Activated T-helper 1 cell treated with anti-CD3 and anti-CD28 coated beads, Interleukin-12 subunit alpha, Interleukin-12 subunit beta, Interleukin-2, Interleukin-4 antibody, amounts not matched to agents 30 ng/mL and 10 ng/mL and 1 ng/mL, durations not matched to agents 14 hours and 24 hours and 36 hours (primary cell): ENCODE measurements at regions not wholly inside any gene's neighbourhood (a gene's known extent, or its start where the extent isn't known, plus 50 kb on each side); places are given as distances from the start of the nearest gene placed in this dataset.

ENCODE experiments used
- DNase-seq: peaks from one replicate; pipeline ENCODE4 v3.0.0; 2021; ENCODE audit warnings: low spot score
- H3K27ac Mint-ChIP-seq: one replicate; pipeline ENCODE4 v1.8.0; 2021; ENCODE audit warnings: mild to moderate bottlenecking, mixed read lengths
- H3K27me3 Mint-ChIP-seq: one replicate; pipeline ENCODE4 v1.8.0; 2022; ENCODE audit warnings: mild to moderate bottlenecking, moderate library complexity, mixed read lengths; ENCODE audit not compliant: insufficient read depth
- H3K36me3 Mint-ChIP-seq: one replicate; pipeline ENCODE4 v1.8.0; 2021; ENCODE audit warnings: low read depth, mixed read lengths
- H3K4me1 Mint-ChIP-seq: one replicate; pipeline ENCODE4 v1.8.0; 2021; ENCODE audit warnings: low read depth, mixed read lengths
- H3K4me3 Mint-ChIP-seq: one replicate; pipeline ENCODE4 v1.8.0; 2021; ENCODE audit warnings: mild to moderate bottlenecking, moderate library complexity, mixed read lengths
- H3K9me3 Mint-ChIP-seq: one replicate; pipeline ENCODE4 v1.8.0; 2021; ENCODE audit warnings: mixed read lengths
- intact Hi-C: fragments of 100-400 bp; cut with micrococcal nuclease; formaldehyde crosslinking; loops from one replicate; pipeline ENCODE4 v1.15.1; 2024

DNA sequence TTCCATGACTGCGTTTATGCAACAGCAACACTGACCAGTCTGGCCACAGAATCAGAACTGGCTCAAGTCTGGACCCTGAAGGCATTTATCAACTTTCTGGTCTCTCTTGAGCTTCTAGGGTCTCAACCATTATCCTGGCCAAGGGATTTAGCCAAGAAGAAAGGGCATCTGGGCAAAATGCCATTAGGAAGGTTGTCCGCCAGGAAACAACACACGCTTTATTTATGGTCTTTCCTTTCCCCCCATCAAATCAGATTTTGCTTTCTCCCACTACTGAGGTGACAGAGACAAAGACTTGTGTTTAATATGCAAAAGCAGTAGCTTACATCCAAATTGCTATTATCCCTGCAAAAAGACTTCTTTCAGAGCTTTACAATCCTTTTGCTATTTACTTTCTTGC is 81.6 kb upstream of the PPP2R5A start:
- DNase-seq, result no peak
- peaks cover 5% of the 10 kb centered on the region for H3K9me3 Mint-ChIP-seq
- H3K36me3 Mint-ChIP-seq, result no peaks in the 10 kb centered on the region
- no peak overlapping the region for H3K4me3 Mint-ChIP-seq
- peaks cover 4% of the 10 kb centered on the region for H3K27me3 Mint-ChIP-seq
- peaks cover 7% of the 10 kb centered on the region for H3K4me1 Mint-ChIP-seq
- no peak overlapping the region for H3K27ac Mint-ChIP-seq
- intact Hi-C loops, result no loop called here

DNA sequence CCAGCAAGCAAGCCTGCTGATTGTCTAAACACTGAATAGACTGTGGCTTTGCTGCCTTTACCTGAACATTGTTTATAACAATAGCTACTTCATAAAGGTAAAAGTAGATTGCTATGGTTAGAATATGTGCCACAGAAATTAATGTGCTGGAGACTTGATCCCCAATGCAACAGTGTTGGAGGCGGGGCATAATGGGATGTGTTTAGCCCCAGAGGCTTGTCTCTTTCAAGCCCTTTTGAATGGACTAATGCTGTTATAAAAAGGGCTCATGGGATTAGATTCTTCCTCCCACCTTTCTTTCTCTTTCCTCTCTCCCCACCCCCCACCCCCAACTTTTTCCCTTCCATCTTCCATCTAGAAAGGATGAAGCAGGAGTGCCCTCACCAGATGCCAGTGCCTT is 80.2 kb upstream of the PPP2R5A start:
- H3K9me3 Mint-ChIP-seq, result peaks cover 5% of the 10 kb centered on the region
- intact Hi-C loops, result no loop called here
- H3K4me3 Mint-ChIP-seq, result no peak overlapping the region
- no peaks in the 10 kb centered on the region for H3K36me3 Mint-ChIP-seq
- H3K27me3 Mint-ChIP-seq, result peaks cover 6% of the 10 kb centered on the region
- DNase-seq, result no peak
- no peak overlapping the region for H3K27ac Mint-ChIP-seq
- peaks cover 7% of the 10 kb centered on the region for H3K4me1 Mint-ChIP-seq

DNA sequence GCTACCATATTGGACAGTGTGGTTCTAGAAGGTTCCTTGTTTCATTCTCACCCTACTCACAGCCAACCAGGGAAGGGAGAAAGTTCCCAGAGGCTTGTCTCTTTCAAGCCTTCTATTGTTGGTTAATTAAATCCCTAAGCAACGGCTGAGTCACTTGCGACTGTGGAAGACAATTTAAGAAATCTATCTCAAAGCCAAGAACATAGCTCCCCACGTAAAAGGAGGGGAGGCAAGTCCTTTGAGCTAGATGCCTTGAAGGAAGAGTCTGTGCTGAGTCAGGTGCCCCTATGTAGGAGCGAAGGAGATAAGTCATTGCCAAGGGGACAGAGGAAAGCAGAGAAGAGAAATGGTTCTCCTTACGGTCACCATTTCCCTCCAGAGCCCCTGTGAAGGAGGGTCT is 79.4 kb upstream of the PPP2R5A start:
- intact Hi-C loops, result no loop called here
- DNase-seq, result no peak
- no peak overlapping the region for H3K4me3 Mint-ChIP-seq

GRCh38 chr1:212207118-212207517 is 78.1 kb upstream of the PPP2R5A start:
- Mint-ChIP-seq H3K4me3 (no peak overlapping the region), H3K36me3 (no peaks in the 10 kb centered on the region), H3K27me3 (peaks cover 6% of the 10 kb centered on the region), H3K27ac (no peak overlapping the region), H3K9me3 (no peaks in the 10 kb centered on the region), H3K4me1 (no peaks in the 10 kb centered on the region)
- no peak for DNase-seq
- intact Hi-C loops, result no loop called here

More for the DNA sequence above, 79.4 kb upstream of the PPP2R5A start:
- peaks cover 6% of the 10 kb centered on the region for H3K4me1 Mint-ChIP-seq
- peaks cover 6% of the 10 kb centered on the region for H3K27me3 Mint-ChIP-seq
- no peak overlapping the region for H3K27ac Mint-ChIP-seq
- no peaks in the 10 kb centered on the region for H3K36me3 Mint-ChIP-seq
- H3K9me3 Mint-ChIP-seq, result peaks cover 2% of the 10 kb centered on the region

- Mint-ChIP-seq H3K4me3 (no peak overlapping the region), H3K27me3 (peaks cover 6% of the 10 kb centered on the region), H3K9me3 (no peaks in the 10 kb centered on the region), H3K36me3 (no peaks in the 10 kb centered on the region), H3K27ac (no peak overlapping the region), H3K4me1 (no peaks in the 10 kb centered on the region)
- DNase-seq, result no peak
- intact Hi-C loops, result no loop called here
These were observed 77.2 kb upstream of the PPP2R5A start for GRCh38 chr1:212207822-212208520.

- Mint-ChIP-seq H3K4me1 (no peaks in the 10 kb centered on the region), H3K36me3 (no peaks in the 10 kb centered on the region), H3K9me3 (no peaks in the 10 kb centered on the region), H3K27ac (no peak overlapping the region), H3K27me3 (peaks cover 8% of the 10 kb centered on the region), H3K4me3 (no peak overlapping the region)
- DNase-seq, result no peak
- intact Hi-C loops, result no loop called here
These were observed 76.1 kb upstream of the PPP2R5A start for GRCh38 chr1:212208978-212209644.

DNA sequence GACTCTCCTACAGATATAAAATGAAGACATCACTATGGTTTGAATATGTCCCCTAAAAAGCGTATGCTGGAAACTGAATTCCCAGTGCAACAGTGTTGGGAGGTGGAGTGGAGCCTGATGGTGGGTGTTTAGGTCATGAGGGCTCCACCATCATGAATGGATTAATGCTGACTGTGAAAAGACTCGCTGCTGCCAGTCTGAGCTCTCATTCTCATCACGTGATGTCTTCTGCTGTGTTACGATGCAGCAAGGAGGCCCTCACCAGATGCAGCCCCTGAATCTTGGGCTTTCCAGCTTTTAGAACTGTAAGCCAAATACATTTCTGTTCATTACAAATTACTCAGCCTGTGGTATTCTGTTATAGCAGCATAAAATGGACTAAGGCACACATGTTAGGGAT is 73.8 kb upstream of the PPP2R5A start:
- Mint-ChIP-seq H3K27ac (no peak overlapping the region), H3K36me3 (no peaks in the 10 kb centered on the region), H3K4me1 (no peaks in the 10 kb centered on the region), H3K4me3 (no peak overlapping the region), H3K27me3 (peaks cover 6% of the 10 kb centered on the region), H3K9me3 (no peaks in the 10 kb centered on the region)
- DNase-seq, result no peak
- intact Hi-C loops, result loop anchor here (10.0 kb wide), 1 partner anchor 137 kb away; no protein-coding TSS in a partner anchor

DNA sequence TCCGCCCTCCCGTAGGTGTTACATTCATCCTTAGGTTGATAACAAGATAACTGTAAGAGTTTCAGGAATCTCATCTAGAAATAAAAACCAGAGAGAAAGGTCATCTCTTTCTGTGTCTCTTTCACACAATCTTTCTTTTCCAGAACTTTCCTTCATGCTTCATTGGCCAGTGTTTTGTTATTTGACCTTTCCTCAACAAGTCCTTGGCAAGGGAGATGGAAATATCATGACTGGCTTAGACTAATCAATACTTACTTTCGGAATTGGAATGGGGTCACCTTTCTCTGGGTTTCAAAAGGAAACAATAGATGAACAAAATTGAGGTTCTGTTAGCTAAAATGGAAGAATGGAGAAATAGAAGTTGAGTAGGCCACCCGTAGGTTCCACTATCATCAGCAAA is 72.9 kb upstream of the PPP2R5A start:
- Mint-ChIP-seq H3K36me3 (no peaks in the 10 kb centered on the region), H3K27ac (no peak overlapping the region), H3K4me3 (no peak overlapping the region), H3K4me1 (peaks cover under 1% of the 10 kb centered on the region), H3K27me3 (peaks cover 6% of the 10 kb centered on the region), H3K9me3 (no peaks in the 10 kb centered on the region)
- intact Hi-C loops, result loop anchor here (10.0 kb wide), 1 partner anchor 138 kb away; no protein-coding TSS in a partner anchor
- no peak for DNase-seq

GRCh38 chr1:212212906-212213305 is 72.3 kb upstream of the PPP2R5A start:
- no peak overlapping the region for H3K27ac Mint-ChIP-seq

GRCh38 chr1:212213784-212214183 is 71.4 kb upstream of the PPP2R5A start:
- no peak overlapping the region for H3K27ac Mint-ChIP-seq
- H3K9me3 Mint-ChIP-seq, result no peaks in the 10 kb centered on the region
- H3K36me3 Mint-ChIP-seq, result no peaks in the 10 kb centered on the region
- no peak overlapping the region for H3K4me3 Mint-ChIP-seq
- H3K4me1 Mint-ChIP-seq, result peaks cover 15% of the 10 kb centered on the region
- peaks cover 3% of the 10 kb centered on the region for H3K27me3 Mint-ChIP-seq
- DNase-seq, result no peak
- intact Hi-C loops, result loop anchor here (10.0 kb wide), 1 partner anchor 139 kb away; no protein-coding TSS in a partner anchor

More at GRCh38 chr1:212212906-212213305, 72.3 kb upstream of the PPP2R5A start:
- Mint-ChIP-seq H3K4me1 (peaks cover 6% of the 10 kb centered on the region), H3K36me3 (no peaks in the 10 kb centered on the region), H3K4me3 (no peak overlapping the region), H3K9me3 (no peaks in the 10 kb centered on the region), H3K27me3 (peaks cover 6% of the 10 kb centered on the region)
- no peak for DNase-seq
- intact Hi-C loops, result loop anchor here (10.0 kb wide), 1 partner anchor 138 kb away; no protein-coding TSS in a partner anchor

DNA sequence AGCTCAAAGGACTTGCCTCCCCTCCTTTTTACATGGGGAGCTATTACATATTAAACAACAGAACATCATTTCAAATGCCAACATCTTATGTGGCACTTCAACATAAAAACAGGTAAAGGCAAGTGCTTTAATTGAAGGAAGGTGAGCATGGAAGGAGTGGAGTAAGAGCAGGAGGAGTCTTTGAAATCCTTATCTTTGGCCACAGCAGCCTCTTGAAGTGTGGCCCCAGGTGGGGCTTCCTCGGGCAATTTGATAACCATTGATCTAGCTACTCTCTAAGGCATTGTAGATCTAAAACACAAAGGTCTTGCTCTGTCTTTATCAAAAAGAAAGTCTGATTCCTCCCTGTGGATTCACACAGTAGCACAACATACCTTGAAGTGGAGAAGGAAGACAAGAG is 70.9 kb upstream of the PPP2R5A start:
- H3K4me1 Mint-ChIP-seq, result peaks cover 21% of the 10 kb centered on the region
- intact Hi-C loops, result loop anchor here (10.0 kb wide), 1 partner anchor 140 kb away; no protein-coding TSS in a partner anchor
- H3K4me3 Mint-ChIP-seq, result no peak overlapping the region
- H3K27me3 Mint-ChIP-seq, result peaks cover 3% of the 10 kb centered on the region
- H3K27ac Mint-ChIP-seq, result no peak overlapping the region
- no peaks in the 10 kb centered on the region for H3K36me3 Mint-ChIP-seq
- no peak for DNase-seq
- no peaks in the 10 kb centered on the region for H3K9me3 Mint-ChIP-seq

- Mint-ChIP-seq H3K27me3 (peaks cover 3% of the 10 kb centered on the region), H3K9me3 (no peaks in the 10 kb centered on the region), H3K4me3 (no peak overlapping the region), H3K36me3 (no peaks in the 10 kb centered on the region), H3K4me1 (peaks cover 29% of the 10 kb centered on the region), H3K27ac (no peak overlapping the region)
- intact Hi-C loops, result loop anchor here (5.0 to 10.0 kb wide), 2 partner anchors 141 to 189 kb away; no protein-coding TSS in a partner anchor
- DNase-seq, result no peak
These were observed 69.3 kb upstream of the PPP2R5A start for GRCh38 chr1:212215910-212216309.

DNA sequence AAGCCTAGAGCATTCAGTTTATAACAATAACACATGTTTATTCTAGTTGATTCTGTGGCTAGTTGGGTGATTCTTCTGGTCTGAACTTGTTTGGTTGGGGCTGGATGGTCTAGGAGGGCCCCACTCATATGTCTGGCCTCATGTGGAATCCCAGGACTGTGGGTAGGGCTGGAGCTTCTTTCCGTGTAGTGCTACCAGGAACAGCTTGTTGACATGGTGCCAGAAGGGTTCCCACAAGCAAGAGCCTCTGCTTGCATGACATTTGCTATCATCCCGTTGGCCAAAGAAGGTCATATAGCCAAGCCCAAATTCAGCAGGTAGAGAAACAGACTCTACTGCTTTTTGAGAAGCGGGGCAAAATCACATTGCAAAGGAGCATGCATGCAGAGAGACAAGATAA is 67.6 kb upstream of the PPP2R5A start:
- Mint-ChIP-seq H3K4me1 (peaks cover 29% of the 10 kb centered on the region), H3K27ac (no peak overlapping the region), H3K27me3 (peaks cover 3% of the 10 kb centered on the region), H3K4me3 (no peak overlapping the region), H3K9me3 (no peaks in the 10 kb centered on the region), H3K36me3 (no peaks in the 10 kb centered on the region)
- intact Hi-C loops, result loop anchor here (1.0 to 10.0 kb wide), 4 partner anchors 8 to 190 kb away; no protein-coding TSS in a partner anchor
- no peak for DNase-seq
